ENCODE measurements at regions not wholly inside any gene's neighbourhood (a gene's known extent, or its start where the extent isn't known, plus 50 kb on each side); places are given as distances from the start of the nearest gene placed in this dataset.

DNA sequence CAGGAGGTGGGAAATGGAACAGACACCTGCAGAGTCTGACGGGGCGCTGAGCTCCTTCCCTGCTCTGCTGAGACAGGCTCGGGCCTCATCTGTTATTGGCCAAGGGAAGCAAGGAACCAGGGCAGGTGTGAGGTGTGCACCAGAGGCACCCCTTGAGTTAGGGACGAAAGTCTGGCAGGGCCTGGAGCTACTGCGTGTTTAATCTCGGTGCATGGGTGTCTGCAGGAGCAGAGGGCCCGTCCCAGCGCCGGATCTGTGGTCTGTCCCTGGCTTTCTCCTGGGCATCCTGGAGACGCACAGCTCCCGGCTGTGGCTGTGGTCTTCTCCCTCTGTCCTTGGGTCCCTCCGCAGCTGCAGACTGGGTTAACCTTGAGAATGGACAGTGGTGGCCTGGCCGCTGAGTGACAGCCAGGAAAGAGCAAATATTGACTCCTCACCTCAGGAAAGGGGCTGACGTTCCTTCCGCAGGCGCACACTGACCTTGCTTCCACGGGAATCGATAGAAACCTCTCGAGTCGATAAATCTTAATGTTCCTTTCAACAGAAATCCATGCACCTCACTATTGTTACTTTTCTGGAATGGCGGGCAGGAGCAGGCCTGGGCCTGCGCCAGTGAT, 975.6 kb downstream of the BRD1 start:
- TF ChIP-seq, protein P1, sequence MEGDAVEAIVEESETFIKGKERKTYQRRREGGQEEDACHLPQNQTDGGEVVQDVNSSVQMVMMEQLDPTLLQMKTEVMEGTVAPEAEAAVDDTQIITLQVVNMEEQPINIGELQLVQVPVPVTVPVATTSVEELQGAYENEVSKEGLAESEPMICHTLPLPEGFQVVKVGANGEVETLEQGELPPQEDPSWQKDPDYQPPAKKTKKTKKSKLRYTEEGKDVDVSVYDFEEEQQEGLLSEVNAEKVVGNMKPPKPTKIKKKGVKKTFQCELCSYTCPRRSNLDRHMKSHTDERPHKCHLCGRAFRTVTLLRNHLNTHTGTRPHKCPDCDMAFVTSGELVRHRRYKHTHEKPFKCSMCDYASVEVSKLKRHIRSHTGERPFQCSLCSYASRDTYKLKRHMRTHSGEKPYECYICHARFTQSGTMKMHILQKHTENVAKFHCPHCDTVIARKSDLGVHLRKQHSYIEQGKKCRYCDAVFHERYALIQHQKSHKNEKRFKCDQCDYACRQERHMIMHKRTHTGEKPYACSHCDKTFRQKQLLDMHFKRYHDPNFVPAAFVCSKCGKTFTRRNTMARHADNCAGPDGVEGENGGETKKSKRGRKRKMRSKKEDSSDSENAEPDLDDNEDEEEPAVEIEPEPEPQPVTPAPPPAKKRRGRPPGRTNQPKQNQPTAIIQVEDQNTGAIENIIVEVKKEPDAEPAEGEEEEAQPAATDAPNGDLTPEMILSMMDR (IDR thresholded peaks at IDR 0.05; ENCODE audit: insufficient read depth, low read length, poor library complexity, severe bottlenecking): no peak
- no peak for TF ChIP-seq EZH2phosphoT487 (conservative IDR thresholded peaks at IDR 0.05; ENCODE audit: low read length)
